Heart right ventricle (tissue), 16 donors: ENCODE measurements at regions not wholly inside any gene's neighbourhood (a gene's known extent, or its start where the extent isn't known, plus 50 kb on each side); places are given as distances from the start of the nearest gene placed in this dataset.
A peak's percentile ranks its signal among the peaks of the same experiment; 100 is the strongest.
"Not testable (repeated sequence)": the region's sequence is repeated elsewhere in the genome, so short reads cannot be mapped to it uniquely, and the experiment has no call there.

ENCODE experiments used
- ATAC-seq, 8 donors: fragments of 200-7000 bp; cut with Tn5 transposase; one replicate each; pipeline ENCODE4 v1.9.1; 2020; ENCODE audit warnings: mild to moderate bottlenecking in 8 of 8, moderate library complexity in 8 of 8, moderate number of reproducible peaks in 1 of 8
- DNase-seq, 2 donors: peaks; one replicate each; pipeline ENCODE4 v3.0.0-alpha.2; 2020
- H3K27ac ChIP-seq, 10 donors: fragments of 200-600 bp; sonication (generic) in 2 of 10; one replicate each; pipeline versions ENCODE4 v1.5.0 to v1.8.0; 2020 to 2022; ENCODE audit warnings: mild to moderate bottlenecking in 3 of 10
- H3K27me3 ChIP-seq, 7 donors: fragments of 200-600 bp; one replicate each; pipeline ENCODE4 v1.8.0; 2021 to 2022; ENCODE audit warnings: mild to moderate bottlenecking in 2 of 7
- H3K36me3 ChIP-seq, 9 donors: fragments of 200-600 bp; sonication (generic) in 1 of 9; one replicate each; pipeline versions ENCODE4 v1.5.0 to v1.8.0; 2020 to 2022; ENCODE audit warnings: mild to moderate bottlenecking in 2 of 9
- H3K4me1 ChIP-seq, 9 donors: fragments of 200-600 bp; sonication (generic) in 1 of 9; one replicate each; pipeline versions ENCODE4 v1.5.0 to v1.8.0; 2020 to 2022; ENCODE audit warnings: mild to moderate bottlenecking in 4 of 9
- H3K4me3 ChIP-seq, 10 donors: fragments of 200-600 bp; sonication (generic) in 2 of 10; one replicate each; pipeline versions ENCODE4 v1.5.0 to v1.8.0; 2020 to 2022; ENCODE audit warnings: mild to moderate bottlenecking in 7 of 10, moderate library complexity in 2 of 10
- H3K9me3 ChIP-seq, 11 donors: fragments of 200-600 bp in 10 of 11; sonication (generic) in 2 of 11; one replicate each; pipeline versions ENCODE4 v1.5.0 to v1.8.0; 2013 to 2022; ENCODE audit warnings: mild to moderate bottlenecking in 2 of 11, control low read depth in 1 of 11, moderate library complexity in 1 of 11
- WGBS, 2 donors: extraction: QIAGEN DNeasy Blood & Tissue Kit; methylation state at CpG; one replicate each; pipeline ENCODE4 v1.1.7; 2013; ENCODE audit warnings: inconsistent platforms in 1 of 2; 5-methylcytosine and 5-hydroxymethylcytosine counted together
- intact Hi-C, 10 donors: fragments of 100-400 bp; cut with DNase I; formaldehyde crosslinking; loops; one replicate each; pipeline versions ENCODE4 v1.11.1 to v1.14.2; 2022
- TF ChIP-seq, protein P1 (sequence below), 9 donors: fragments of 200-600 bp; sonication (generic) in 2 of 9; IDR thresholded peaks; one replicate each; pipeline versions ENCODE4 v1.5.0 to v1.8.0; 2021 to 2022; ENCODE audit warnings: antibody characterized with exemption in 9 of 9, mild to moderate bottlenecking in 5 of 9, moderate library complexity in 1 of 9
- donor health status: Arrhythmogenic right ventricular cardiomyopathy.
- donor health status: ischemic (EF 13 %, LVEDD 7.1; RV severe dilation, severe dysfunction).
- donor health status: healthy with polysubstance abuse.
- donor health status: DM: no; HTN: yes; CAD: no.
- donor health status: DM: no; HTN: no; CAD: no.
- donor health status: ischemic (EF 25% LVEDD 6.9; RV normal size, moderate dysfunction).
- donor health status: ischemic (EF 25% LVEDD 5.7; RV mildly dilated, moderate dysfunction).
- donor health status: healthy.
- donor health status: DM: yes; HTN: yes; CAD: no.
- donor health status: Ischemic cardiomyopathy.
- donor health status: ischemic (EF 35%, LVEDD 5.7; RV mildly dilated, moderate dysfunction).
- donor health status: nonischemic (EF 11% LVEDD 7.7; RV severe dilation, severe dysfunction).
- donor health status: DM: yes; HTN: yes; CAD: no.
- donor health status: PGD.
- donor health status: ischemic (EF 29% LVEDD 5.4; RV normal size, mild dysfunction).
- donor health status: nonischemic (EF 23%, LVEDD 6.1; RV moderate dilation, normal function).

DNA sequence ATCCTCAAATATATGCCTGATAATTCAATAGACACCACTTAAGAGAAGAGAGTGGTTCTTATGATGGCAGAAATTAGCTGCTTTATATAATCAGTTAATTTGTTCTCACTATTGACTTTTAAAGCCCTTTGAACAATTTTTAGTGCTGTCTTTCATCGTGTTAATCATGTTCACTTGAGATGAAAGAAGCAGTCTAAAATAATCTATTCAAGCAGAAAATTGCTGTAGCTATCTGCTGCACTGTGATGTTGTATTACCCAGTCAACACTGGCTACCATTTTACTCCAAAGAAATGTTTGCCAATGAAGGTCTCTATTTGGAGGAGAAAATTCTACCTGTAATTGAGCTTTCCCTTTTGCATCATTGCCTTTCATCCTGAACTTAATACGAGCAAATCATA lies 459.8 kb upstream of the FSIP2 start:
- intact Hi-C loops = no loop called here
- ATAC-seq (no peak), DNase-seq (no peak)
- WGBS, 2 donors = 62 to 82% methylated on average over 2 of the region's 2 CpGs
- Histone ChIP-seq H3K4me3 (no peak overlapping the region), H3K9me3 (no peaks in the 10 kb centered on the region), H3K4me1 (no peaks in the 10 kb centered on the region), H3K36me3 (no peaks in the 10 kb centered on the region), H3K27ac (no peak overlapping the region), H3K27me3 (no peaks in the 10 kb centered on the region)
- TF ChIP-seq, protein P1, sequence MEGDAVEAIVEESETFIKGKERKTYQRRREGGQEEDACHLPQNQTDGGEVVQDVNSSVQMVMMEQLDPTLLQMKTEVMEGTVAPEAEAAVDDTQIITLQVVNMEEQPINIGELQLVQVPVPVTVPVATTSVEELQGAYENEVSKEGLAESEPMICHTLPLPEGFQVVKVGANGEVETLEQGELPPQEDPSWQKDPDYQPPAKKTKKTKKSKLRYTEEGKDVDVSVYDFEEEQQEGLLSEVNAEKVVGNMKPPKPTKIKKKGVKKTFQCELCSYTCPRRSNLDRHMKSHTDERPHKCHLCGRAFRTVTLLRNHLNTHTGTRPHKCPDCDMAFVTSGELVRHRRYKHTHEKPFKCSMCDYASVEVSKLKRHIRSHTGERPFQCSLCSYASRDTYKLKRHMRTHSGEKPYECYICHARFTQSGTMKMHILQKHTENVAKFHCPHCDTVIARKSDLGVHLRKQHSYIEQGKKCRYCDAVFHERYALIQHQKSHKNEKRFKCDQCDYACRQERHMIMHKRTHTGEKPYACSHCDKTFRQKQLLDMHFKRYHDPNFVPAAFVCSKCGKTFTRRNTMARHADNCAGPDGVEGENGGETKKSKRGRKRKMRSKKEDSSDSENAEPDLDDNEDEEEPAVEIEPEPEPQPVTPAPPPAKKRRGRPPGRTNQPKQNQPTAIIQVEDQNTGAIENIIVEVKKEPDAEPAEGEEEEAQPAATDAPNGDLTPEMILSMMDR (IDR thresholded peaks at IDR 0.05) = no peak

DNA sequence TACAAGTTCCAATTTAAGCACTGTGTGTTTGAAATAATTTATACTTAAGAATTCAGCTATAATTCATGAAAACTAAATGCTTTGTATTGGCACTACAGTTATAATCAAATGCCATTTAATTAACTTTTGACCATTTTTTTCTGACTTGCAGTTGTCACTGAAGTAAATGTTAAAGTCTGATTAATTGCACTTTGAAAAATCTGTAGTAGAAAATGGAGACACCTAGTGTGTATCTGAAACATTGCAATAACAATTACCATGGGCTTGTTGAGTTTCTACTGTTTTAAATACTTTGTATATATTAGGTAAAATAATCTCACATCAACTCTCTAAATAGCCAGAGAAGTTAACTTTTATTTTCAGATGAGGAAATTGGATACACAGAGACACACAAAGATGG lies 458.6 kb upstream of the FSIP2 start:
- Histone ChIP-seq H3K27ac (no peak overlapping the region), H3K4me1 (no peaks in the 10 kb centered on the region), H3K9me3 (no peaks in the 10 kb centered on the region), H3K4me3 (no peak overlapping the region), H3K36me3 (no peaks in the 10 kb centered on the region), H3K27me3 (no peaks in the 10 kb centered on the region)
- intact Hi-C loops = no loop called here
- TF ChIP-seq, protein P1 (IDR thresholded peaks at IDR 0.05) = peak in 5 of 9 donors; percentile 9 to 40 (median 30)
- ATAC-seq (no peak), DNase-seq (no peak)

DNA sequence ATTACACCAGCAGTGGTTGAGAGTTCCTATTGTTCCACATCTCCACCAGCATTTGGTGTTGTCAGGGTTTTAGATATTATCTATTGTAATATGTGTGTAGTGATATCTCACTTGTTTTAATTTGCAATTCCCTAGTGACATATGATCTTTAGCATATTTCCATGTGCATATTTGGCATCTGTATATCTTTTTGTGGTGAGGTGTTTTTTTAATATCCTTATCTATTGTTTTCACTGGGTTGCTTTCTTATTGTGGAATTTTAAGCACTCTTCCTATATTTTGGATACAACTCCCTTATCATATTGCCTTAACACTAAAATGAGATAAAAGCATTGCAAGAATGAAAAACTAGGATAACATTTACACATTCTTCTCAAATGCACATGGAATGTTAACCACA lies 453.9 kb upstream of the FSIP2 start:
- TF ChIP-seq, protein P1 (IDR thresholded peaks at IDR 0.05) = no peak
- intact Hi-C loops = no loop called here
- DNase-seq (no peak), ATAC-seq (no peak)
- H3K4me3 ChIP-seq = no peak overlapping the region
- no peaks in the 10 kb centered on the region for H3K36me3 ChIP-seq
- no peaks in the 10 kb centered on the region for H3K27me3 ChIP-seq
- H3K4me1 ChIP-seq = no peaks in the 10 kb centered on the region
- H3K27ac ChIP-seq = no peak overlapping the region
- no peaks in the 10 kb centered on the region for H3K9me3 ChIP-seq

DNA sequence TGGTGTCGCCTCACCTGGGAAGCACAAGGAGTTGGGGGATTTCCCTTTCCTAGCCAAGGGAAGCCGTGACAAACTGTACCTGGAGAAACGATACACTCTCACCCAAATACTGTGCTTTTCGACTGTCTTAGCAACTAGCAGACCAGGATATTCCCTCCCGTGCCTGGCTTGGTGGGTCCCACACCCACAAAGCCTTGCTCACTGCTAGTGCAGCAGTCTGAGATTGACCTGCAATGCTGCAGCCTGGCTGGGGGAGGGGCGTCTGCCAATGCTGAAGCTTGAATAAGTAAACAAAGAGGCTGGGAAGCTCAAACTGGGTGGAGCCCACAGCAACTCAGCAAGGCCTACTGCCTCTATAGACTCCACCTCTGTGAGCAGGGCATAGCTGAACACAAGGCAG lies 448.6 kb upstream of the FSIP2 start:
- 71 to 72% methylated on average over 6 of the region's 6 CpGs for WGBS, 2 donors
- H3K27ac ChIP-seq = not testable (repeated sequence)
- intact Hi-C loops = loop anchor here in 1 of 10 donors (10.0 kb wide), 1 partner anchor 965 kb away; no protein-coding TSS in a partner anchor

DNA sequence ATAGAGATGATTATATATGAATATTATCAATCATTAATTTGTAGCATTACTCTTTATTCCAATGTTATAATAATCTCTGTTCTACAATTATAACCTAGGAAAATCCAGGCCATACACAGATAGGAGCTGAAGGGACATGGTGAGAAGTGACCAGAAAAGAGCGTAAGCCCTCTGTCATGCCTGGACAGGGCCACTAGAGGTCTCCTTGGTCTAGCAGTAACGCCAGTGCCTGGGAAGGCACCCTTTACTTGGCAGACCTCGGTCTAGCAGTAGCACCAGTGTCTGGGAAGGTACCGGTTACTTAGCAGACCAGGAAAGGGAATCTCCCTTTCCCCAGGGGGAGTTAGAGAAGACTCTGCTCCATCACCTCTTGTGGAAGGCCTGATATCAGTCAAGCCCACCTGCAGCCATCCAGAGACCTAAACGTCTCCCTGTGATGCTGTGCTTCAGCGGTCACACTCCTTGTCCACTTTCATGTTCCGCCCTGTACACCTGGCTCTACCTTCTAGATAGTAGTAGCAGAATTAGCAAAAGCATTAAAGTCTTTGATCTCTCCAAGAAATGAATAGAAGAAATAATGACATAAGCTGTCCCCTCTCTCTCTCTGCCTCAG lies 447.5 kb upstream of the FSIP2 start:
- Histone ChIP-seq H3K9me3 (peaks cover 0 to 5% (median 0%) of the 10 kb centered on the region in 11 donors), H3K27me3 (no peaks in the 10 kb centered on the region), H3K27ac (no peak overlapping the region), H3K36me3 (no peaks in the 10 kb centered on the region), H3K4me3 (no peak overlapping the region), H3K4me1 (no peaks in the 10 kb centered on the region)
- WGBS, 2 donors = 42 to 44% methylated on average over 7 of the region's 7 CpGs
- intact Hi-C loops = loop anchor here in 1 of 10 donors (10.0 kb wide), 1 partner anchor 964 kb away; no protein-coding TSS in a partner anchor
- DNase-seq = no peak
- TF ChIP-seq, protein P1 (IDR thresholded peaks at IDR 0.05) = peak in 7 of 9 donors; percentile 32 to 62 (median 51)
- peak in 2 of 8 donors; percentile 33 to 35 for ATAC-seq

More for the DNA sequence above, 448.6 kb upstream of the FSIP2 start:
- not testable (repeated sequence) for H3K36me3 ChIP-seq, H3K4me1 ChIP-seq, H3K4me3 ChIP-seq, ATAC-seq, DNase-seq, H3K27me3 ChIP-seq, H3K9me3 ChIP-seq
